ENCODE measurements at regions not wholly inside any gene's neighbourhood (a gene's known extent, or its start where the extent isn't known, plus 50 kb on each side); places are given as distances from the start of the nearest gene placed in this dataset.

- TF ChIP-seq CTCF (IDR thresholded peaks at IDR 0.05) (no peak), POLR2A (IDR thresholded peaks at IDR 0.05) (no peak), EP300 (IDR thresholded peaks at IDR 0.05) (no peak), POLR2AphosphoS5 (IDR thresholded peaks at IDR 0.05) (no peak)
These were observed 86.0 kb upstream of the GALNTL6 start for GRCh38 chr4:171727185-171727584.

All from gastroesophageal sphincter (tissue), 3 donors.